HG02973 (cell line): ENCODE measurements at regions not wholly inside any gene's neighbourhood (a gene's known extent, or its start where the extent isn't known, plus 50 kb on each side); places are given as distances from the start of the nearest gene placed in this dataset.
"Not testable (repeated sequence)": the region's sequence is repeated elsewhere in the genome, so short reads cannot be mapped to it uniquely, and the experiment has no call there.

Experiments used
- ATAC-seq: cut with Tn5 transposase; IDR thresholded peaks from one replicate; pipeline ENCODE4 v1.9.1; 2021; ENCODE audit warnings: moderate library complexity; ENCODE audit not compliant: unreplicated experiment

- ATAC-seq: no peak
These were observed 63.1 kb downstream of the TSN start for GRCh38 chr2:121818546-121818945.

- ATAC-seq: no peak
These were observed 64.4 kb downstream of the TSN start for GRCh38 chr2:121819846-121820245.

DNA sequence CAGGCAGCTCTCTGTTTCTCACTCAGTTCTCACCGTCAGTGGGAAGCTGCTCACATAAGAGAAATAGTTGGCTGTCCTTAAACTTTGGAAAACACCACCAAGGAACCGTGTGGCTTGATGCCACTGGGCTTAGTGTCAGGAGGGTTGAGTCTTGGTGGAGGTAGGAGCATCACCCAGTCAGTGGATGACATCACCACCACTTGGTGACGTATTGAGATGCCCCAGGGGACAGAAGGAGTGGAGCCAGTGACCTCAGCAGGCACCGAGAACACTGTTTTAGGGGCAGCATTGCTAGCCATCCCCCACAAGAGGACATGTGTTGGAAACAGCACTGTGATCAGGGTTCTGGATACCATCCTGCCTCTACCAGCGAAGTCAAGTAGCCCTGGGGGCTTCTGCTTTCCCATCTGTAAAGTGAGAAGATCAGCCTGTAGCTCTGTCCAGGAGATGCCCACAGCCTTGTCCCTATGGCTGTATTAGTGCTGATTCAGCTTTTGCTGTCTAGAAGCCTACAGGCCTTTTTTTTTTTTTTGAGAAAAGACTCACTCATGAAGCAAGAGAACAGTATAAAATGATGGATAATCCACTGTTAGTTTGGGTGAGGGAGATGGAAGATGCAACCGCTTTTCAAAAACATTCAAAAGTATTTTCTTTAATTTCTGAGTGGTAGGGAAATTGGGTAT lies 66.2 kb downstream of the TSN start:
- no peak for ATAC-seq

- ATAC-seq: no peak
These were observed 68.8 kb downstream of the TSN start for GRCh38 chr2:121824264-121824663.

DNA sequence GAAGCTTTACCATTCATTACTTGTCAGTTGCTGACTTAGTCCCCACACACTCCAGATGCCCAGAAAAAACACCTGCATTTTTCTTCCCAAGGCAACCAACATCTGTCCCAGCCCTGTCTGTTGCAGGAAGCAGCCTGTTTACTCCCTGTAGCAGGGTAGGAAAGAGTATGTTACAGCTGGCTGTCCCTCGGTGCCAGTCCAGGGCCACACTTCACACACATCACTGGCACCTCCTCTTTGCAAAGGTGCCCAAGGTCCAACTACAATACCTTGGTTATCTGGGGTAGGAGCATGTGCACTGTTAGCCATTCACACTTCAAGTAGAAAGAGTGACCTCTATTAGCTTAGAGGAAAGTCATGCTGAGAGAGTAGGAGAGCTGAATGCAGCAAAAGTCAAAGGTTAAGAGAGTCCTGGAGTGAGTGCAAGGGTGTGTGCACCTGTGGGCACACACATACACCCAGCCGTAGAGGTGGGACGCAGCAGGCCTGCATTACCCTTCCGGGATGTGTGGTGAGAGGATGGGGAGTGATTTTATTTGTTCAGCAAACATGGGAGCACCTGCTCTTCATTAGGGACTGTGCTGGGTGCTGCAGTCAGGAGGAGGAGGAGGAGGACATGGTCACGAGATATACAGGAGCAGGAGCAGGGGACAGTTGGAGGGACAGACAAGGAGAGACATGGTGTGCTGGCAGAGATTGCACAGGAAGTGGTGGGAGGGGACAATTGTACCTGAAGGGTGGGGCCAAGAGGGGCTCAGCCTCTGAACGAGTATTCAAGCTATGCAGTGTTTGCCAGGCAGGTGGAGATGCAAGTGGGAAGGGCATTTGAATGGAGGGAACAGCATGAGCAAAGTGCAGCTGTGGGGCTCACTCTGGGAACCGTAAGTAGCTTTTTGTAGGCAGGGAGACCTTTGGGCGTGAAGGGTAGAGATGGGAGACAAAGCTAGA lies 69.8 kb downstream of the TSN start:
- ATAC-seq: no peak

- no peak for ATAC-seq
These were observed 70.6 kb downstream of the TSN start for GRCh38 chr2:121826036-121826435.

- no peak for ATAC-seq
These were observed 72.9 kb downstream of the TSN start for GRCh38 chr2:121828281-121828731.

GRCh38 chr2:121830809-121831208 lies 75.4 kb downstream of the TSN start:
- ATAC-seq: no peak

DNA sequence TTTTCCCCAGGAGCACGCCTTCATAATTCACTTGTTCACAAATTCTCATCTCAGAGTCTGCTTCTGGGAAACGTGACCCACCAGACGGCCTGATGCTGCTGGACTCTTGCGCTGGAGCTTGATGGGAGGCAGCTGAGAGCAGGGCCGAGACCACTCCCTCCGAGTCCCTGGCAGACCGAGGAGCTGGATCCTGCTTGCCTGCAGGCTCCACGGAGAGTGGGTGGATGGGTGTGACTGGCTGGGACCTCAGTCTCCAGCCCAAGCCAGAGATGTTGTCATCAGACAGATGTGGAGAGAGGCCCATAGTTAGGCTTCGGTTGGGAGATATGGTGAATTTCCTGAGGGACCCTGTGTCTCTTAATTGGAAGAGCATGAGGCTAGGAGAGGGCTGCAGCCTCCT lies 76.4 kb downstream of the TSN start:
- ATAC-seq: no peak

GRCh38 chr2:121832412-121833357 lies 77.2 kb downstream of the TSN start:
- ATAC-seq: no peak

DNA sequence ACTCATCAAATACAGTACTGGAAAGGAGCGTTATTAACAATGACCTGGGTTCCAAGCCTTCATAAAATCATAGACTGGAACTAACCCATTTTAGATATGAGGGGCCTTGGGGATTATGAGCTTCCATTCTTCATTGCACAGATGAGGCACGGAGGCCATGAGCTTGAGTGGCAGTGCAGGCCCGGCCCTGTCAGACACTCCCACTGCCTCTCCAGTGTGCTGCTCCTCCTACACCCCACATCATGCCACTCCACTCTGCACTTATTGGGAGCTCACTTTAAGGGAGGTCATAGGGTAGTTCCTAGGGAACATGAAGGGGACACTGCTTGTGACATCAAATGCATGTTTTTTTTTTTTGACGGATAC lies 77.9 kb downstream of the TSN start:
- ATAC-seq: no peak

DNA sequence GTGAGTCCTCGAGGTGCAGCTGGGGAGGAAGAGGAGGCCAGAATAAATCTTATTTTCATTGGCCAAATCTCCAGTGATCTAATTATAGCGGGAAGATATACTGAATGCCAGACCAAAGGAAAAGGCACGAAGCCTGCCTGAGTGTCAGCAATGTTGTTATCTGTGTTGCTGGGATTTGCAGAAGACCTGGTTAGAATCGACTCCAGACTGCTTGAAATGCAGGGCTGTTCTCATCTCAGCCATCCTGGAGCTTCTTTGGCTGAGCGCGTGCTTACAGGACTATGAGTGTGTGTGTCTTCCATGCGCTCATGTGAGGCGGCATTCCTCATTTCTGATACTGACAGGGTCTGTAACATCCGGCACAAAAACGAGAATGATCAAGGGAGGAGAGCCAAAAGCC lies 81.2 kb downstream of the TSN start:
- ATAC-seq: no peak

DNA sequence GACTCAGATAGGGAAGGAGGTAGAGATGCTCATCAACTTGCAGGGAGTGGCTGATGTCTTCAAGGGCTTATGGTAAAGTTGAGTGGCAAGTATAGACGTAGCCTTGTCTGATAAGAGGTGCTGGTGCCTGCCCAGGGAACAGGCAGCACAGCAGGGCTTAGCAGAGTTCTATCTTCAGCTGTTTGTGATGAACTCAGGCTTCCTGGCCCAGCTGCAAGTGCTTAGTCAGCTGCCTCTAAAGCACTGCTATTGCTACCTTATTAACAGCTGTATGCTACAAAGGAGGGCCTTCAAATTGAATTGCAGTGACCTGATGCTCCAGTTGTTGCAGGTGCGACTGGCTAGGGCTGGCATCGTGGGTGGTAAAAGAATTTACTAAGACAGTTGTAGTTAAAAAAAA lies 82.1 kb downstream of the TSN start:
- ATAC-seq: no peak

DNA sequence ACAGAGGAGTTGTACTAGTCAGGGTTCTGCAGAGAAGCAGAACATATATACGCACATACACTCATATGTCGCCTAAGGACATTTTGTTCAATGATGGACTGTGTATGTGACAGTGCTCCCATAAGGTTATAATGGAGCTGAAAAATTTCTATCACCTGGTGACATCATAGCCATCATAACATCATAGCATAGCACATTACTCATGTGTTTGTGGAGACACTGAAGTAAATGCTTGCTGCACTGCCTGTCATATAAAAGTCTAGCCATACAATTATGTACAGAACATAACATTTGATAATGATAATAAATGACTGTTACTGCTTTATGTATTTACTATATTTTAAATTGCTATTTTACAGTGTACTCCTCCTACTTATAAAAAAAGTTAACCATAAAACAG lies 83.1 kb downstream of the TSN start:
- no peak for ATAC-seq

- ATAC-seq: no peak
These were observed 84.1 kb downstream of the TSN start for GRCh38 chr2:121839584-121839983.

GRCh38 chr2:121849236-121849635 lies 93.8 kb downstream of the TSN start:
- no peak for ATAC-seq

DNA sequence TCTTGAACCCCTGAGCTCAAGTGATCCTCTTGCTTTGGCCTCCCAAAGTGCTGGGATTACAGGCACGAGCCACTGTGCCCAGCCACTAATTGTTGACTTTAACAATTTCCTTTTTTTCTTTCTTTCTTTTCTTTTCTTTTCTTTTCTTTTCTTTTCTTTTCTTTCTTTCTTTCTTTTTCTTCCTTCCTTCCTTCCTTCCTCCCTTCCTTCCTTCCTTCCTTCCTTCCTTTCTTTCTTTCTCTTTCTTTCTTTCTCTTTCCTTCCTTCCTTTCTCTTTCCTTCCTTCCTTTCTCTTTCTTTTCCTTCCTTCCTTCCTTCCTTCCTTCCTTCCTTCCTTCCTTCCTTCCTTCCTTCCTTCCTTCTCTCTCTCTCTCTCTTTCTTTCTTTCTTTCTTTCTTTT lies 97.7 kb downstream of the TSN start:
- not testable (repeated sequence) for ATAC-seq

DNA sequence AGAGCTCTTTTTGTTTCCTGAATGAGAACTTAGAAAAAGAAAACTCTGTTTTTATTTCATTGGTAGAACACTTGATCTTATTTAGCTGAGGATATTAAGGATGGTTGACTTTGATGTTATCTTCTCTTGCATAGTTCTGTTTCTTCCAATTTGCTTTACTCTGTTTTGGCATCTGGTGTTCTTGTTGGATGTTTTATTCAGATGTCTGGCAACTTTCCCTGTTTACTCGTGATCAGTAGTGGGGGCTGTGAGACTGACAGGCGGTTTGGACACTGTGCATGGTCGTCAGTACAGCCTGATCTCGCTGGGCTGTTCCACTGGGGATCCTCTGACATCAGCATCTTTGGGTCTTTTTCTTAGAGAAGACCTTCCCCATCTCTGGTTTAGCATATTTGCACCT lies 100.1 kb downstream of the TSN start:
- no peak for ATAC-seq

GRCh38 chr2:121856360-121856759 lies 100.9 kb downstream of the TSN start:
- no peak for ATAC-seq

DNA sequence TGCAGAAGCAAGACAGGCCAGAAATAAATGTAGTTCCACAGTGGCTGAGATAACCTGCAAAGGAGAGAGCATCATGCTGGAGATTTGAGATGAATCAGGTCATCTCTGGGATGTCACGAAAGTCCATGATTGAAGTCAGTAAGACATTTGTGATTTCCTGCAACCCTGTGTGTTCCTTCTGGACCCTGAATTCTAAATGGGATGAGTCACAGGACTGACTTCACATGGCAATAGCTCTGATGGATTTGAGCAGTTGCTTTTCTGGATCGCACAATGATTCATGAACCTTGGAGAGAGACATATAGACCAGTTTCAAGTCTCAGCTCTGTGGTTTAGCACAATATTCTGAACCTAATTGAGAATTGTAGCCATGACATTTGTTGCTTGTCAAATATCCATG lies 102.9 kb downstream of the TSN start:
- ATAC-seq: no peak

GRCh38 chr2:121858847-121859246 lies 103.4 kb downstream of the TSN start:
- ATAC-seq: no peak
